ENCODE measurements at regions not wholly inside any gene's neighbourhood (a gene's known extent, or its start where the extent isn't known, plus 50 kb on each side); places are given as distances from the start of the nearest gene placed in this dataset.
"Not testable (repeated sequence)": the region's sequence is repeated elsewhere in the genome, so short reads cannot be mapped to it uniquely, and the experiment has no call there.

- no peaks in the 10 kb centered on the region for H3K27me3 ChIP-seq (ENCODE audit: insufficient read depth, low read length, poor library complexity, severe bottlenecking)
- H3K36me3 ChIP-seq (ENCODE audit: insufficient read depth, low read length): no peaks in the 10 kb centered on the region
- no peaks in the 10 kb centered on the region for H3K79me2 ChIP-seq (ENCODE audit: insufficient read depth, low read length)
- H3F3A ChIP-seq (ENCODE audit: low read depth): no peaks in the 10 kb centered on the region
- no peak overlapping the region for H3K9ac ChIP-seq (ENCODE audit: low read depth, low read length, poor library complexity, severe bottlenecking)
- H3K4me2 ChIP-seq (ENCODE audit: low read depth, low read length, poor library complexity, severe bottlenecking): no peak overlapping the region
- TF ChIP-seq, protein P1, sequence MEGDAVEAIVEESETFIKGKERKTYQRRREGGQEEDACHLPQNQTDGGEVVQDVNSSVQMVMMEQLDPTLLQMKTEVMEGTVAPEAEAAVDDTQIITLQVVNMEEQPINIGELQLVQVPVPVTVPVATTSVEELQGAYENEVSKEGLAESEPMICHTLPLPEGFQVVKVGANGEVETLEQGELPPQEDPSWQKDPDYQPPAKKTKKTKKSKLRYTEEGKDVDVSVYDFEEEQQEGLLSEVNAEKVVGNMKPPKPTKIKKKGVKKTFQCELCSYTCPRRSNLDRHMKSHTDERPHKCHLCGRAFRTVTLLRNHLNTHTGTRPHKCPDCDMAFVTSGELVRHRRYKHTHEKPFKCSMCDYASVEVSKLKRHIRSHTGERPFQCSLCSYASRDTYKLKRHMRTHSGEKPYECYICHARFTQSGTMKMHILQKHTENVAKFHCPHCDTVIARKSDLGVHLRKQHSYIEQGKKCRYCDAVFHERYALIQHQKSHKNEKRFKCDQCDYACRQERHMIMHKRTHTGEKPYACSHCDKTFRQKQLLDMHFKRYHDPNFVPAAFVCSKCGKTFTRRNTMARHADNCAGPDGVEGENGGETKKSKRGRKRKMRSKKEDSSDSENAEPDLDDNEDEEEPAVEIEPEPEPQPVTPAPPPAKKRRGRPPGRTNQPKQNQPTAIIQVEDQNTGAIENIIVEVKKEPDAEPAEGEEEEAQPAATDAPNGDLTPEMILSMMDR (conservative IDR thresholded peaks at IDR 0.05; ENCODE audit: low read length): no peak
- TF ChIP-seq EZH2phosphoT487 (IDR thresholded peaks at IDR 0.05; ENCODE audit: borderline replicate concordance): no peak
- no peak overlapping the region for H3K4me3 ChIP-seq (ENCODE audit: low read length, poor library complexity, severe bottlenecking)
- no peaks in the 10 kb centered on the region for H4K20me1 ChIP-seq (ENCODE audit: insufficient read depth, low read length, poor library complexity, severe bottlenecking)
- no peak overlapping the region for H2AFZ ChIP-seq (ENCODE audit: low read length)
- H3K4me1 ChIP-seq (ENCODE audit: insufficient read depth, low read length, poor library complexity, severe bottlenecking): no peaks in the 10 kb centered on the region
- no peaks in the 10 kb centered on the region for H3K9me2 ChIP-seq (replicated peaks; ENCODE audit: low read depth, low read length)
- H3K9me3 ChIP-seq (ENCODE audit: insufficient read depth, low read depth, low read length): no peaks in the 10 kb centered on the region
Measured at GRCh38 chr10:85407088-85407487, 959.5 kb downstream of the GRID1 start.

DNA sequence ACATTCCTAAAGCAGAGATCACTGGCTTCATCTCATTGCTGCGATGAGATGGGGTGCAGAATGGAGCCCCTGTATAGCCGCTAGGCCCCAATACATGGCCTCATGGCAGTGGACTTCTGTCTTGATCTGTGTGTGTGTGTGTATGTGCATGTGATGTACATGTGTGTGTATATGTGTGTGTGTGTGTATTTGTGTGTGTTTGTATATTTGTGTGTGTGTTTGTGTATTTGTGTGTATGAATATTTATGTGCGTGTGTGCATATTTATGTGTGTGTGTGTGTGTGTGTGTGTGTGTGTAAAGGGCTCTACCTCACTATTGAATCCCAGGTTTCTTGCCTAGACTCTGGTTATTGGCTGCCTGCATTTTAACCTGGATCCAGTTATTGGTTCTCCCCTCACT lies 958.2 kb downstream of the GRID1 start:
- Histone ChIP-seq H3K9me2 (replicated peaks; ENCODE audit: low read depth, low read length) (no peaks in the 10 kb centered on the region), H3K9me3 (ENCODE audit: insufficient read depth, low read depth, low read length) (no peaks in the 10 kb centered on the region), H3F3A (ENCODE audit: low read depth) (no peaks in the 10 kb centered on the region), H2AFZ (ENCODE audit: low read length) (no peak overlapping the region), H3K9ac (ENCODE audit: low read depth, low read length, poor library complexity, severe bottlenecking) (no peak overlapping the region), H3K36me3 (ENCODE audit: insufficient read depth, low read length) (no peaks in the 10 kb centered on the region), H3K79me2 (ENCODE audit: insufficient read depth, low read length) (no peaks in the 10 kb centered on the region), H3K4me1 (ENCODE audit: insufficient read depth, low read length, poor library complexity, severe bottlenecking) (peaks cover 3% of the 10 kb centered on the region), H3K4me3 (ENCODE audit: low read length, poor library complexity, severe bottlenecking) (no peak overlapping the region), H3K4me2 (ENCODE audit: low read depth, low read length, poor library complexity, severe bottlenecking) (no peak overlapping the region), H4K20me1 (ENCODE audit: insufficient read depth, low read length, poor library complexity, severe bottlenecking) (no peaks in the 10 kb centered on the region), H3K27me3 (ENCODE audit: insufficient read depth, low read length, poor library complexity, severe bottlenecking) (no peaks in the 10 kb centered on the region)
- TF ChIP-seq EZH2phosphoT487 (IDR thresholded peaks at IDR 0.05; ENCODE audit: borderline replicate concordance): no peak
- TF ChIP-seq, protein P1 (conservative IDR thresholded peaks at IDR 0.05; ENCODE audit: low read length): no peak

DNA sequence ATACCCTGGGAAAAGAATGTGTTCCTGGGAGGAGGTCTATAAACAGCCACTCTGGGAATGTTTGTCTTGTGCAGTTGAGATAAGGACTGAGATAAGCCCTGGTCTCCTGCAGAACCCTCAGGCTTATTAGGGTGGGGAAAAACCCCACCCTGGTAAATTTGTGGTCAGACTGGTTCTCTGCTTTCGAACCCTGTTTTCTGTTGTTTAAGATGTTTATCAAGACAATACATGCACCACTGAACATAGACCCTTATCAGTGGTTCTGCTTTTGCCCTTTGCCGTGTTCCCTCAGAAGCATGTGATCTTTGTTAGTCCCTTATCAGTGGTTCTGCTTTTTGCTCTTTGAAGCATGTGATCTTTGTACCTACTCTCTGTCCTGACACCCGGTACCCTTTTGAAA lies 956.0 kb downstream of the GRID1 start:
- not testable (repeated sequence) for H3K36me3 ChIP-seq (ENCODE audit: insufficient read depth, low read length); H2AFZ ChIP-seq (ENCODE audit: low read length); H3K4me2 ChIP-seq (ENCODE audit: low read depth, low read length, poor library complexity, severe bottlenecking); H3F3A ChIP-seq (ENCODE audit: low read depth); H4K20me1 ChIP-seq (ENCODE audit: insufficient read depth, low read length, poor library complexity, severe bottlenecking); H3K9me3 ChIP-seq (ENCODE audit: insufficient read depth, low read depth, low read length); H3K4me3 ChIP-seq (ENCODE audit: low read length, poor library complexity, severe bottlenecking); H3K9ac ChIP-seq (ENCODE audit: low read depth, low read length, poor library complexity, severe bottlenecking); H3K79me2 ChIP-seq (ENCODE audit: insufficient read depth, low read length); H3K9me2 ChIP-seq (replicated peaks; ENCODE audit: low read depth, low read length); H3K4me1 ChIP-seq (ENCODE audit: insufficient read depth, low read length, poor library complexity, severe bottlenecking); H3K27me3 ChIP-seq (ENCODE audit: insufficient read depth, low read length, poor library complexity, severe bottlenecking)

GRCh38 chr10:85413570-85413969 lies 953.0 kb downstream of the GRID1 start:
- Histone ChIP-seq H3F3A (ENCODE audit: low read depth) (no peaks in the 10 kb centered on the region), H3K4me1 (ENCODE audit: insufficient read depth, low read length, poor library complexity, severe bottlenecking) (peaks cover 3% of the 10 kb centered on the region), H3K27me3 (ENCODE audit: insufficient read depth, low read length, poor library complexity, severe bottlenecking) (no peaks in the 10 kb centered on the region), H4K20me1 (ENCODE audit: insufficient read depth, low read length, poor library complexity, severe bottlenecking) (no peaks in the 10 kb centered on the region), H3K4me3 (ENCODE audit: low read length, poor library complexity, severe bottlenecking) (no peak overlapping the region), H3K9ac (ENCODE audit: low read depth, low read length, poor library complexity, severe bottlenecking) (no peak overlapping the region), H3K9me2 (replicated peaks; ENCODE audit: low read depth, low read length) (no peaks in the 10 kb centered on the region), H2AFZ (ENCODE audit: low read length) (no peak overlapping the region), H3K9me3 (ENCODE audit: insufficient read depth, low read depth, low read length) (no peaks in the 10 kb centered on the region), H3K79me2 (ENCODE audit: insufficient read depth, low read length) (no peaks in the 10 kb centered on the region), H3K36me3 (ENCODE audit: insufficient read depth, low read length) (no peaks in the 10 kb centered on the region), H3K4me2 (ENCODE audit: low read depth, low read length, poor library complexity, severe bottlenecking) (no peak overlapping the region)
- TF ChIP-seq EZH2phosphoT487 (IDR thresholded peaks at IDR 0.05; ENCODE audit: borderline replicate concordance): no peak
- TF ChIP-seq, protein P1 (conservative IDR thresholded peaks at IDR 0.05; ENCODE audit: low read length): no peak

All from Loucy (cell line).